ENCODE measurements at regions not wholly inside any gene's neighbourhood (a gene's known extent, or its start where the extent isn't known, plus 50 kb on each side); places are given as distances from the start of the nearest gene placed in this dataset.

DNA sequence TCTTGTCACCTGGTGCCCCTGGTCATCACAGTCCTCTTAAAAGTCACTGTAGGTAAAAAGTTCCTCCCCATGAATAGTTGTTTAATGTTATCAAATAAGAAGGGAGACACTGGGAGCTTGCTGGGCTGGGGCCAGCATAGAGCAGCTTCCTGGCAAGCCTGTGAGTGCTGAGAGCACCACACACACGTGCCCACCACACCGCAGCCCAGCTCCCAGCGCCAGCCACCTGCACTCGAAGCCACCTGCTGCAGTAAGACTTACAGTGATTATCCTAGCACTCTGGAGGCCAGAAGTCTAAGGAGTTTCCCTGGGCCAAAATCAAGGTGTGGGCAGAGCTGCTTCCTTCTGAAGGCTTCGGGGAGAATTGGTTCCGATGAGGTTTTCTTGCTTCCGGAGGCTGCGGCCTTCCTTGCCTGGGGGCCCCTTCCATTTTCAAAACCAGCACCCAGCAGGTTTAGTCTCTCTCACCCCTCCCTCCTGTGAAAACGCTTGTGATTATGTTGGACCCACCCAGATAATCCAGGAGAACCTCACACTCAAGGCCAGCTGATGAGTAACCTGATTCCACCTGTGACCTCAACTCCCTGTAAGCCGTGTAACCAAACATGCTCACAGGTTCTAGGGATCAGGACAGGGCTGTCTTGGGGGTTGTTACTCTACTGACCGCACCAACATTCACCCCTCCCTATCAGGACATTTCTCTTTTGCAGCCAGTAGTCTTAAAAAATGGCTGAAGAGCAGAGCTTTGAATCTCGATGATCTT, 687.2 kb downstream of the TBC1D22A start:
- Mint-ChIP-seq H3K27me3 (peaks cover 0 to 47% (median 10%) of the 10 kb centered on the region in 5 donors), H3K9me3 (peaks cover 1 to 25% (median 15%) of the 10 kb centered on the region in 9 donors), H3K4me3 (no peak overlapping the region), H3K36me3 (peaks cover 0 to 5% (median 0%) of the 10 kb centered on the region in 3 donors), H3K4me1 (peaks cover 0 to 5% (median 0%) of the 10 kb centered on the region in 4 donors), H3K27ac (peak overlapping the region in 1 of 10 donors; percentile 4)
- DNase-seq (no peak), ATAC-seq (no peak)
- POLR2A ChIA-PET: no interaction called here

DNA sequence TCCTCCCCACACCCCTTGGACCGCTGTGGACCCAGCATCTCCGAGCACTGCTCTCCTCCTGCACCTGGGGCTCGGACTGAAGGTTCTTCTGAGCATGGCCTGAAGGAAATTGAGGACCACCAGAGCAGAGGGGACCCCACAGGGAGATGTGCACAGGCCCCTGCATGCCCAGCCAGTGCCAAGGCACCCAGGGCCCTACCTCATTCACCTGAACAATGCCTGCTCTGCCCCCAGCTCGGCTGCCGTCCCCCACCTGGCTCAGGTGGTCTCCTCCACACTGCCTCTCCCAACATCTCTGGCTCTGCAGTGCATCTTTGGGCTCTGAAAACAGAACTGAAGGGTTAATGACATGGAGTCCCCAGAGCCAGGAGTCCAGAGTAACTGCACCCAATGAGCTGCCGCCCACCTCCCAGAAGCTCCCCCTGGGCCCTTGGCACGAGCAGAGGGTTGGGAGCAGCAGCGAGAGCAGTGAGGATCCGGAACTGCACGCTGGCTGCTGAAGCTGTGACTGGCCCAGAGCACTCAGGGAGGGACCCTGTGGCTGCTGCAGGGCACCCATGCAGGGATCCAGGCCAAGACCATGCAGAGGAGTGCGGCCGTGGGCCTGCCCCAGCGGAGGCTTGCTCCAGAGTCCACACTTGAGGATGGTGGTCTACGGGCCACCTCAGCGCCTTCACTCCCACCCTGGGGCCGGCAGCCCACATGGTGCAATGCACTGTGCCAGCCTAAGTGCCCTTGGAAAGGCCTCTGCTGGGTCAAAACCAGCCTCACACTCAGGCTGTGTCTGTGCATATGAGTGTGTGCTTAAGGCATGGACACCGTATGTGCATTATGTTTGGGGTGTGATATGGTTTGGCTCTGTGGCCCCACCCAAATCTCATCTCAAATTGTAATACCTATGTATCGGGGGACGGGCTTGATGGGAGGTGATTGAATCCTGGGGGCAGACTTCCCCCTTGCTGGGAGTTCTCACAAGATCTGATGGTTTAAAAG, 686.1 kb downstream of the TBC1D22A start:
- ATAC-seq: no peak
- peaks cover 0 to 5% (median 0%) of the 10 kb centered on the region in 4 donors for H3K4me1 Mint-ChIP-seq
- H3K4me3 Mint-ChIP-seq: no peak overlapping the region
- H3K27me3 Mint-ChIP-seq: peaks cover 0 to 48% (median 10%) of the 10 kb centered on the region in 5 donors
- peak overlapping the region in 1 of 10 donors; percentile 59 for H3K27ac Mint-ChIP-seq
- peaks cover 0 to 15% (median 7%) of the 10 kb centered on the region in 9 donors for H3K9me3 Mint-ChIP-seq
- no peaks in the 10 kb centered on the region for H3K36me3 Mint-ChIP-seq
- no peak for DNase-seq
- POLR2A ChIA-PET: no interaction called here

DNA sequence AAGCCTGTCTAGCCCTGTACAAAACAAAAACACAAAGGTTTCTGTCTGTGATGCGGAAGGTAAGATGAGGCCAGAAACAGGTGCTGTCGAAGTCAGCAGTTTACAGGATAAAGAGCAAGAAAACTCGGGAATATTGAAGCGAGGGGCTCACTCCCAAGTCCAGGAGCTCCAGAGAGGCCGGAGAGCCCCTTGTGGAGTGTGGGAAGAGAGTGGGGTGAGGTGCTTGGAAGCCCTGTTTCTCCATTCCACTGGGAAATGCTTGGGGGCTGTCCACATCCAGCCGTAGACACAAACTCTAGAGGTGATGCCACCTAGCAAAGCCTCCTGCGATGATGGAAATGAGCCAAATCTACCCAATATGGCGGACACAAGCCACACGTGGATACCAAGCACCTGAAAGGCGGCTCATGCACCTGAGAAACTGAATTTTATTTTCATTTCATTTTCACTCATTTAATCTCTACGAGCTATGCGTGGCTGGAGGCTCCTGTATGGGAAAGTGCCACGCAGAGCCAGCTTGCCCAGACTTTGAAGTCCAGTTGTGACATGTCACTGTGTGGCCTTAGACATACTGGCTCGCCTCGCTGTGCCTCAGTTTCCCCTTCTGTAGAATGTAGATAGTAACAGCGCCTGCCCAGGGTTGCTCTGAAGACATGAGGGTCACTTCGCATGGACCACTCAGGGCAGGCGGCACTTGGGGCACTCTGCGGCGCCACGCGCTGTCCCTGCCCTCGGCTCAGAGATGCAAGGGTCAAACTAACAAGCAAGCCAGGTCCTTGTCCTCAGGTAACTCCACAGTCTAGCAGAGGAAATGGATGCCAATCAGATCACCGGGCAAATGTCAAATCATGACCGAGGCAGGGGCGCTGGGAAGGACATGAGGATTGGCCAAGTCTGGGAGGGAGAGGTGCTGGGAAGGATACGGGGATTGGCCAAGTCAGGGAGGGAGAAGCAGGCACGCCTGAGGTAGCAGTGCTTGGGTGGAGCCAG, 684.7 kb downstream of the TBC1D22A start:
- peaks cover 0 to 42% (median 10%) of the 10 kb centered on the region in 5 donors for H3K27me3 Mint-ChIP-seq
- peaks cover 0 to 5% (median 0%) of the 10 kb centered on the region in 4 donors for H3K4me1 Mint-ChIP-seq
- no peak for ATAC-seq
- POLR2A ChIA-PET: no interaction called here
- no peak overlapping the region for H3K4me3 Mint-ChIP-seq
- DNase-seq: no peak
- H3K9me3 Mint-ChIP-seq: peaks cover 0 to 19% (median 7%) of the 10 kb centered on the region in 9 donors
- H3K36me3 Mint-ChIP-seq: peaks cover 0 to 7% (median 0%) of the 10 kb centered on the region in 3 donors
- peak overlapping the region in 1 of 10 donors; percentile 18 for H3K27ac Mint-ChIP-seq

DNA sequence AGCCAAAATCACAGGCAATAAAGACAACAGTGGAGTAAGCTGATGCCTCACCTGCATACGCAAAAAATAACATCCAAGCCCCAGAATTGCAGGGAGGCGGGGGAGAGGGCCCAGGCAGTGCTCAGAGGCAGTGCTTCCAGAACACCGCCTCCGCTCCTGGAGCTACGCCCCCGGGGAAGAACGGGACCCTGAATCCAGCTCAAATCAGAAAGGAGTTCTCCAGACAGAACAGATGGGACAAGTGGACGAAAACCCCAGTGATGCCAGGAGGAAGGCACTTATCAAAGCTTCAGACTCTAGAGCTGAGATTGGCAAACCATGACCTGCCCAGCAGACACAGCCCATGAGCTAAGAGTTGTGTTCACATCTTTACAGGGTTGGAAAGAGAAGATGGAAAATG, 683.9 kb downstream of the TBC1D22A start:
- Mint-ChIP-seq H3K4me1 (peaks cover 0 to 3% (median 0%) of the 10 kb centered on the region in 4 donors), H3K27ac (peak overlapping the region in 2 of 10 donors; percentile 18 to 29), H3K9me3 (peaks cover 0 to 27% (median 14%) of the 10 kb centered on the region in 9 donors), H3K36me3 (peaks cover 0 to 12% (median 0%) of the 10 kb centered on the region in 3 donors), H3K27me3 (peaks cover 0 to 37% (median 10%) of the 10 kb centered on the region in 5 donors), H3K4me3 (no peak overlapping the region)
- ATAC-seq: no peak
- no peak for DNase-seq
- POLR2A ChIA-PET: no interaction called here

DNA sequence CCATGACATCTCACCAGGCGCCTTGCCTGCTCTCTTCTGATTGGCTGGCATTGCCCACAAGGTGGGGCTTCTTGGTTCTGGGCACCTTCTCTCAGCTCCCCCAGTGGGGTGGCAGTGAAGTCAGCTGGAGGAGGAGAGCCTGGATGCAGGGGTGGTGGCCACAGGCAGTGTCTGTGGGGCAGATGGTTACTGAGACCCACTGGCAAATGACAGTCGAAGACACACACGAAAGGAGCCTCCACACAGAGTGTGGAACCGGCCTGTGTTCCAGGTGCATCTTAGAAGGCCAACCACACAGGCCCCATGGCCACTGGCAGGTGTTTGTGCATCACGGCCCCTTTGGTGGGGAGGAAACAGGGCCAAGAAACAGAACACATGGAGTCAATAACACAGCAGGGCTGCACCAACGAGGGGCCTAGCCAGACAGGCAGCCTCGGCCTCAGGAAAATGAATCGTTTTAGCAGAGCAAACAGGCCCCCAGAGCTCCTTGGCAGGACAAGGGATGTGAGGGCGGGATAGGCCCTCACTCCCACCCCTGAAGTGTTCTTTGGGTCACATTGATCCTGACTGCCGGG, 683.4 kb downstream of the TBC1D22A start:
- POLR2A ChIA-PET: no interaction called here
- Mint-ChIP-seq H3K27ac (peak overlapping the region in 1 of 10 donors; percentile 29), H3K27me3 (peaks cover 0 to 37% (median 10%) of the 10 kb centered on the region in 5 donors), H3K4me1 (peaks cover 0 to 3% (median 0%) of the 10 kb centered on the region in 4 donors), H3K36me3 (peaks cover 0 to 13% (median 0%) of the 10 kb centered on the region in 3 donors), H3K4me3 (no peak overlapping the region), H3K9me3 (peaks cover 0 to 31% (median 15%) of the 10 kb centered on the region in 9 donors)
- DNase-seq: no peak
- no peak for ATAC-seq

DNA sequence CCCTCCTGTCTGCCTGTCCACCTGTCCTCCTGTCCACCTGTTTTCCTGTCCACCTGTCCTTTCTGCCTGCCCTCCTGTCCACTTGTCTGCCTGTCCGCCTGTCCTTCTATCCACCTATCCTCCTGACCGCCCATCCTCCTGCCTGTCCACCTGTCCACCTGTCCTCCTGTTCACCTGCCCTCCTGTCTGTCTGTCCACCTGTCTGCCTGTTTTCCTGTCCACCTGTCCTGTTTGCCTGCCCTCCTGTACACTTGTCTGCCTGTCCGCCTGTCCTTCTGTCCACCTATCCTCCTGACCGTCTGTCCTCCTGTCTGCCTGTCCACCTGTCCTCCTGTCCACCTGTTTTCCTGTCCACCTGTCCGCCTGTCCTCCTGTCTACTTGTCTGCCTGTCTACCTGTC, 682.8 kb downstream of the TBC1D22A start:
- Mint-ChIP-seq H3K4me1 (peaks cover 0 to 3% (median 0%) of the 10 kb centered on the region in 4 donors), H3K27me3 (peaks cover 0 to 33% (median 10%) of the 10 kb centered on the region in 5 donors), H3K27ac (no peak overlapping the region), H3K36me3 (peaks cover 0 to 19% (median 0%) of the 10 kb centered on the region in 3 donors), H3K9me3 (peaks cover 0 to 37% (median 15%) of the 10 kb centered on the region in 9 donors), H3K4me3 (no peak overlapping the region)
- ATAC-seq: no peak
- no peak for DNase-seq
- POLR2A ChIA-PET: no interaction called here

DNA sequence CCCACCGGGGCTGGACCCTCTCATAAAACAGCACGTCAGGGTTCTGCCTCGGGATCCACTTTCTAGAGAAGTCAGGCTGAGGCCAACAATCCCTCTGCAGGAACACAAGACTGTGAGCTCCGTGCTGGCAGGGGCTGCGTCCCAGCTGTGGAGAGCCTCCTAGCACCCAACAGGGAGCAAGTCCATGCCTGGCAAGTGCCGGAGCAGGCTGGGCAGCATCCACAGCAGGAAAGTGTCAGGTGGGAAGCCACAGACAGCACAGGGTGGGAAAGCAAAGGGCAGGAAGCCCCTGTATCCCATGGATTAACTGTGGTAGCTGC, 682.3 kb downstream of the TBC1D22A start:
- H3K4me3 Mint-ChIP-seq: no peak overlapping the region
- peaks cover 0 to 3% (median 0%) of the 10 kb centered on the region in 4 donors for H3K4me1 Mint-ChIP-seq
- H3K9me3 Mint-ChIP-seq: peaks cover 0 to 42% (median 17%) of the 10 kb centered on the region in 9 donors
- peaks cover 0 to 23% (median 0%) of the 10 kb centered on the region in 3 donors for H3K36me3 Mint-ChIP-seq
- H3K27me3 Mint-ChIP-seq: peaks cover 0 to 28% (median 10%) of the 10 kb centered on the region in 5 donors
- ATAC-seq: no peak
- no peak overlapping the region for H3K27ac Mint-ChIP-seq
- no peak for DNase-seq
- POLR2A ChIA-PET: no interaction called here

DNA sequence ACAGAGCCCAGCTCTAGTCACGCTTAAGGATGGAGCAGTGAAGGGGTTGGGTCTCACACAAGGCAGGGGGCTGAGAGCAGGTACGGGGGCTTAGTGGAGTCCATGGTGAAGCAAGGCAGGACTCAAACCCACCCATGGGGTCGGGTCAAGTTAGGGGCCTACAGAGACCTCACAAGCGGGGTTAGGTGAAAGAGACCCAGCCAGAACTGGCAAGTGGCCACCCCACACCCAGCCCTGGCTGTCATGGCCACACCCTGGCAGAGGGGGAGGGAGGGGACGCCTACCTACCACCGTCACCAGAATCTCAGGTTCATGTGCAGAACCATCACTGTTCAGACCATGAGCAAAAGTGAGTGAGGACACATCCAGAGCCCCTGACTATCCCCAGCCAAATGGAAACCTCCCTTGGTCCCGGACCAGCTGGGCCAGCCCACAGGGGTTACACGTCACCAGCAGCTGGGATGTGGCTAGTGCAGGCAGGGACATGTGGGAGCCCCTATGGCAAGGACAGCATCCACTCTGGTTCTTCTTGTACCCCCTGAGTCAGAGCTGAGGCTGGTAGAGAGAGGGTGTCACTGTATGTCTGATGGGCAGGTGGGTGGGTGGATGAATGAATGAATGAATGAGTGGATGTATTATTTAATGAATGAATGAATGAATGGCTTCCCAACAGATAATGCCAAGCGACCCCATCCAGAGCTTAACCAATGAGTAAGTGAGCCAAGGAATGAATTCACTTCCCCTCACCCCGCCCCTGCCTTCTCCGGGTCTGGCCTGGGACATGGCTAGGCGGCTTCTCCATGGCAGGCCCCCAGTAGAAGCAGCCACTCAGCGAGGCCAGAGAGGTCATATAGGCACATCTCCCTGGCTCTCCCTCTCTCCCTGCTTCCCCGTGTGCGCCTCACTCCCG, 681.6 kb downstream of the TBC1D22A start:
- Mint-ChIP-seq H3K27me3 (peaks cover 0 to 28% (median 10%) of the 10 kb centered on the region in 5 donors), H3K4me1 (peaks cover 0 to 3% (median 0%) of the 10 kb centered on the region in 4 donors), H3K4me3 (no peak overlapping the region), H3K36me3 (peaks cover 0 to 23% (median 0%) of the 10 kb centered on the region in 3 donors), H3K9me3 (peaks cover 0 to 48% (median 17%) of the 10 kb centered on the region in 9 donors), H3K27ac (no peak overlapping the region)
- POLR2A ChIA-PET: no interaction called here
- no peak for ATAC-seq
- no peak for DNase-seq

DNA sequence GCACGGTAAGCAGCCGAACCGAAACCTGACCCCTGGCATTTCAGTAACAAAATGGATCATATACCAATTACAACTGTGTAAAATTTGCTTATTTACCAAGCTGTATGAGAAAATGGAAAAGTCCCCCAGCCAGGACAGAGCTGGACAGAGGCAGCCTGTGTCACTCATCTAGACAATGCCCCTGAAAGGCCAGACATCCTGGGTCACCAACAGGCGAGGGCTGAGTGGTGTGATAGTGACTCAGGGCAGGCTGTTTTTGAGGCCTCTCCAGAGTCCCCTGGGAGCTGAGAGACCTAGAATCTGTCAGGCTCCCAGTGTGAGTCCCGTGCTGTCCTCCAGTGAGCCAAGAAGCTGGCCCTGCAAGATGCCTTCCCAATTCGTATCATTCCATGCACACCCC, 680.4 kb downstream of the TBC1D22A start:
- Mint-ChIP-seq H3K9me3 (peaks cover 0 to 57% (median 18%) of the 10 kb centered on the region in 9 donors), H3K27me3 (peaks cover 0 to 25% (median 14%) of the 10 kb centered on the region in 5 donors), H3K36me3 (peaks cover 0 to 23% (median 0%) of the 10 kb centered on the region in 3 donors), H3K27ac (no peak overlapping the region), H3K4me3 (no peak overlapping the region), H3K4me1 (peaks cover 0 to 3% (median 0%) of the 10 kb centered on the region in 4 donors)
- ATAC-seq (no peak), DNase-seq (no peak)
- POLR2A ChIA-PET: no interaction called here

DNA sequence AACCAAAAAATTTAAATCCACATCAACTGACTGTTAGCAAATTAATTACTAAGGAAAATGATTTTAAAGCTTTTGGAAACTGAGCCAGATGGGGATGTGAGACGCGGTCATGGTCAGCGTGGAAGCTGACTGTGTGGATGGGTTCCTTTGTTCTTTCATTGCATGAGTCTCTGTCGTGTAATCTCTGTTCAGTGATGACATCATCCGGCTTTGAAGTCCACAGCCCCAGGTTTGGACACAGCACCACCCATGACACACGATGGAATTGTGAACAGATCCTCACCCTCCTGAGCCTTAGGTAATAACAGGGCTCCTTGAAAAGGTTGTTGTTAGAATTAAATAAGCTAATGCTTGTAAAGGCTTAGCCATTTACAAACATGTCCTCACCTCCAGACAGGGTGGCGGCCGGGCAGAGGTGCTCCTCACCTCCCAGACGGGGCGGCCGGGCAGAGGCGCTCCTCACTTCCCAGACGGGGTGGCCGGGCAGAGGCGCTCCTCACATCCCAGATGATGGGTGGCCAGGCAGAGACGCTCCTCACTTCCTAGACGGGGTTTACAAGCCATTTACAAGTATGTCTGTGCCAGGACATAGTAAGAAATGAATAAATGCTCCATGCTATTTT, 677.3 kb downstream of the TBC1D22A start:
- ATAC-seq (no peak), DNase-seq (no peak)
- POLR2A ChIA-PET: no interaction called here
- peaks cover 0 to 23% (median 0%) of the 10 kb centered on the region in 3 donors for H3K36me3 Mint-ChIP-seq
- no peaks in the 10 kb centered on the region for H3K4me1 Mint-ChIP-seq
- peaks cover 8 to 69% (median 22%) of the 10 kb centered on the region in 9 donors for H3K9me3 Mint-ChIP-seq
- no peak overlapping the region for H3K27ac Mint-ChIP-seq
- H3K4me3 Mint-ChIP-seq: no peak overlapping the region
- H3K27me3 Mint-ChIP-seq: peaks cover 1 to 27% (median 7%) of the 10 kb centered on the region in 5 donors

Measured in naive thymus-derived CD8-positive, alpha-beta T cell (primary cell).